ENCODE measurements at regions not wholly inside any gene's neighbourhood (a gene's known extent, or its start where the extent isn't known, plus 50 kb on each side); places are given as distances from the start of the nearest gene placed in this dataset.

DNA sequence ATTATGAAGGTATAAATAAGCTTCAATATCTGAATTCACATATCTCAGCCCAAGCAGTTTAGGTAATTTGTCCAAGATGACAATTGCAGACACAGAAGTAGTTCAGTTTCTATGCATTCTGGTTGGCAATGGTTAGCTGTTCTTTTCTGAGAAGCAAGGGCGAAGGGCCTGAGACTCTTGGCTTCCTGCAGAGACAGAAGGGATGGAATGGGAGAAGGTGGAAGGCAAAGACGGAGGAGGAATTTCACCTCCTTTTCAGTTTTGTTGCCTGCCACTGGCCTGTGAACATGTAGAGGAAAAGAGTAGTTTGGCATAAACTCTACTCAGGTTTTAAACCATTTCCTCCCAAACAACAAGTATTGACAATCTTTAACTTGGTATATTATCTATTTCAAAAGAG, 180.7 kb upstream of the HS3ST5 start:
- no peak overlapping the region for H3K27ac ChIP-seq (ENCODE audit: low read depth, low read length, poor library complexity, severe bottlenecking)
- no peaks in the 10 kb centered on the region for H3K27me3 ChIP-seq (replicated peaks; ENCODE audit: insufficient read depth, low read depth, low read length, poor library complexity)
- POLR2A ChIA-PET (ENCODE audit: low non-redundant PET), result no interaction called here
- TF ChIP-seq, protein P1, sequence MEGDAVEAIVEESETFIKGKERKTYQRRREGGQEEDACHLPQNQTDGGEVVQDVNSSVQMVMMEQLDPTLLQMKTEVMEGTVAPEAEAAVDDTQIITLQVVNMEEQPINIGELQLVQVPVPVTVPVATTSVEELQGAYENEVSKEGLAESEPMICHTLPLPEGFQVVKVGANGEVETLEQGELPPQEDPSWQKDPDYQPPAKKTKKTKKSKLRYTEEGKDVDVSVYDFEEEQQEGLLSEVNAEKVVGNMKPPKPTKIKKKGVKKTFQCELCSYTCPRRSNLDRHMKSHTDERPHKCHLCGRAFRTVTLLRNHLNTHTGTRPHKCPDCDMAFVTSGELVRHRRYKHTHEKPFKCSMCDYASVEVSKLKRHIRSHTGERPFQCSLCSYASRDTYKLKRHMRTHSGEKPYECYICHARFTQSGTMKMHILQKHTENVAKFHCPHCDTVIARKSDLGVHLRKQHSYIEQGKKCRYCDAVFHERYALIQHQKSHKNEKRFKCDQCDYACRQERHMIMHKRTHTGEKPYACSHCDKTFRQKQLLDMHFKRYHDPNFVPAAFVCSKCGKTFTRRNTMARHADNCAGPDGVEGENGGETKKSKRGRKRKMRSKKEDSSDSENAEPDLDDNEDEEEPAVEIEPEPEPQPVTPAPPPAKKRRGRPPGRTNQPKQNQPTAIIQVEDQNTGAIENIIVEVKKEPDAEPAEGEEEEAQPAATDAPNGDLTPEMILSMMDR (conservative IDR thresholded peaks at IDR 0.05; ENCODE audit: low read depth, low read length), result no peak
- TF ChIP-seq EZH2 (IDR thresholded peaks at IDR 0.05; ENCODE audit: borderline replicate concordance, low read depth, low read length, poor library complexity, severe bottlenecking), result no peak
- no peaks in the 10 kb centered on the region for H3K9me3 ChIP-seq (ENCODE audit: low read depth, low read length, poor library complexity, severe bottlenecking)
- intact Hi-C loops (cut with micrococcal nuclease; ENCODE audit: unreplicated experiment), result no loop called here
- BruUV-seq (replicated peaks), result no TSS peak
- no peak overlapping the region for H3K4me3 ChIP-seq (ENCODE audit: low read depth, low read length, poor library complexity, severe bottlenecking)
- CTCF ChIA-PET, result no interaction called here
- H3K4me1 ChIP-seq (ENCODE audit: insufficient read depth, low read length, poor library complexity, severe bottlenecking), result no peaks in the 10 kb centered on the region
- no peak for DNase-seq (ENCODE audit: low spot score)
- H3K36me3 ChIP-seq (ENCODE audit: insufficient read depth, low read length, poor library complexity, severe bottlenecking), result no peaks in the 10 kb centered on the region

DNA sequence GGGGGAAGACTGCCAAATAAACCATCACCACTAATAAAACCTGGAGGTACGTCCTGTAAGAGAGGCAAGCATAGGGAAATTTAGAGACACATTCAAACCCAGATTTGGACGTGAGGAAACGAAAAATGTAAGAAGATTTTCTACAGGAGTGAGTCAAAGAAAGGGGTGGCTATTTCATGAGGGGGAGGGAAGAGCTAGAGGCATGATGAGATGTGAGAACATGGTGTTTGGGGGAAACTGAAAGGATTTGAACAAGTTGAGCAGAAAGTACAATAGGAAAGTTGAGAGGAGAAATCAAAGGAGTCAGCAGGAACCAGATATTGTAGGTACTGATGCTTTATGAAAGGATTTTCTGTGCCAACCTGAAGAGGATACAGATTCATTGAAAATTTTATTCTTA, 179.1 kb upstream of the HS3ST5 start:
- intact Hi-C loops (cut with micrococcal nuclease; ENCODE audit: unreplicated experiment), result no loop called here
- Histone ChIP-seq H3K36me3 (ENCODE audit: insufficient read depth, low read length, poor library complexity, severe bottlenecking) (no peaks in the 10 kb centered on the region), H3K27me3 (replicated peaks; ENCODE audit: insufficient read depth, low read depth, low read length, poor library complexity) (no peaks in the 10 kb centered on the region), H3K4me3 (ENCODE audit: low read depth, low read length, poor library complexity, severe bottlenecking) (no peak overlapping the region), H3K9me3 (ENCODE audit: low read depth, low read length, poor library complexity, severe bottlenecking) (no peaks in the 10 kb centered on the region), H3K4me1 (ENCODE audit: insufficient read depth, low read length, poor library complexity, severe bottlenecking) (no peaks in the 10 kb centered on the region), H3K27ac (ENCODE audit: low read depth, low read length, poor library complexity, severe bottlenecking) (no peak overlapping the region)
- CTCF ChIA-PET, result no interaction called here
- TF ChIP-seq, protein P1 (conservative IDR thresholded peaks at IDR 0.05; ENCODE audit: low read depth, low read length), result no peak
- TF ChIP-seq EZH2 (IDR thresholded peaks at IDR 0.05; ENCODE audit: borderline replicate concordance, low read depth, low read length, poor library complexity, severe bottlenecking), result no peak
- POLR2A ChIA-PET (ENCODE audit: low non-redundant PET), result no interaction called here
- no TSS peak for BruUV-seq (replicated peaks)
- DNase-seq (ENCODE audit: low spot score), result no peak

DNA sequence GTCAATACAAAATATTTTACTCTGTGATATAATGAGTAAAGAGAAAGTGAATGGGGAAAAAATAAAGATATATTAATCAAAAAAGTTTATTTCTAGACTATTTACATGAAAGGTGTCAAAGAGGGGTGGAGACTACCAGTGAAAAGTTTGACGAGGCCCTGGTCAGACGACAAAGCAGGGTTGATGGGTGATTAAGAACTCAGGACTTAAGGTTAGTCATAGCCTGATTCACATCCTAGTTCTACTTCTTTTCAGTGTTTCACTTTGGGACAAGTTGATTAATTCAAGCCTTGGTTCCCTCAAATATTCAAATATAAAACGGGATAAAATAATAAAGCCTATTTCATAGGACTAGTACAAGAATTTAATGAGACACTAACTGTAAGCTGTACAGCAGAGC, 178.2 kb upstream of the HS3ST5 start:
- no TSS peak for BruUV-seq (replicated peaks)
- H3K27me3 ChIP-seq (replicated peaks; ENCODE audit: insufficient read depth, low read depth, low read length, poor library complexity), result no peaks in the 10 kb centered on the region
- no peaks in the 10 kb centered on the region for H3K9me3 ChIP-seq (ENCODE audit: low read depth, low read length, poor library complexity, severe bottlenecking)
- TF ChIP-seq, protein P1 (conservative IDR thresholded peaks at IDR 0.05; ENCODE audit: low read depth, low read length), result no peak
- no peak for TF ChIP-seq EZH2 (IDR thresholded peaks at IDR 0.05; ENCODE audit: borderline replicate concordance, low read depth, low read length, poor library complexity, severe bottlenecking)
- no peaks in the 10 kb centered on the region for H3K36me3 ChIP-seq (ENCODE audit: insufficient read depth, low read length, poor library complexity, severe bottlenecking)
- intact Hi-C loops (cut with micrococcal nuclease; ENCODE audit: unreplicated experiment), result no loop called here
- ChIA-PET CTCF (no interaction called here), POLR2A (ENCODE audit: low non-redundant PET) (no interaction called here)
- no peaks in the 10 kb centered on the region for H3K4me1 ChIP-seq (ENCODE audit: insufficient read depth, low read length, poor library complexity, severe bottlenecking)
- no peak overlapping the region for H3K4me3 ChIP-seq (ENCODE audit: low read depth, low read length, poor library complexity, severe bottlenecking)
- no peak overlapping the region for H3K27ac ChIP-seq (ENCODE audit: low read depth, low read length, poor library complexity, severe bottlenecking)
- DNase-seq (ENCODE audit: low spot score), result no peak

Data from A673 (cell line).